Neural crest cell (in vitro differentiated cells): ENCODE measurements at regions not wholly inside any gene's neighbourhood (a gene's known extent, or its start where the extent isn't known, plus 50 kb on each side); places are given as distances from the start of the nearest gene placed in this dataset.

Experiments used
- DNase-seq: peaks from one replicate; pipeline ENCODE4 v3.0.0; 2021; ENCODE audit warnings: low read depth, mixed read lengths, low spot score
- H3K27ac Mint-ChIP-seq: one replicate; pipeline ENCODE4 v1.8.0; 2021; ENCODE audit warnings: mild to moderate bottlenecking, mixed read lengths; ENCODE audit not compliant: unreplicated experiment
- H3K27me3 Mint-ChIP-seq: 2 replicates; pipeline ENCODE4 v1.8.0; 2021; ENCODE audit warnings: low read depth, mild to moderate bottlenecking, mixed read lengths
- H3K36me3 Mint-ChIP-seq: 2 replicates; pipeline ENCODE4 v1.8.0; 2021; ENCODE audit warnings: low read depth, mild to moderate bottlenecking, mixed read lengths
- H3K4me1 Mint-ChIP-seq: 2 replicates; pipeline ENCODE4 v1.8.0; 2021; ENCODE audit warnings: mixed read lengths
- H3K4me3 Mint-ChIP-seq: one replicate; pipeline ENCODE4 v1.8.0; 2021; ENCODE audit warnings: mild to moderate bottlenecking, mixed read lengths
- H3K9me3 Mint-ChIP-seq: 2 replicates; pipeline ENCODE4 v1.8.0; 2021; ENCODE audit warnings: mixed read lengths
- TF ChIP-seq, protein P1 (sequence below): fragments of 200-600 bp; sonication (generic); conservative IDR thresholded peaks from 2 replicates; pipeline ENCODE4 v1.5.0; 2021; ENCODE audit warnings: antibody characterized with exemption, mild to moderate bottlenecking

DNA sequence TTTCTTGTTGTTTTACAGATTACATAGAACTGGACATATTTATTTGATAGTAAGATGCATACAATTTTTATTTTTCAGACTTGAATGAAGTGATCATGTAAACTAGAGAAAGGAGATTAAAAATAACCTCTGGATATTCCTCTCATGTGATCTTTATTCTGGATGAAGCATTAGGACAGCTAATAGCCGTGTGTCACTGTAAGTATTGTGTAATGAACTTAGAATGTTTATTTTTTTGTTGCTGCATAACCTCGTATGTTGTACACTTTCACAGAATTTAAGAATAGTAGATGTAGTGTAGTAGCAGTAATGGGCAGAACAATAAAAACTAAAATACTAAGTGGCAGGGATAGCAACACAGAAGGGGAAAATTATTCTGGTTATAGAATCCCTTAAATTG is 2094.5 kb upstream of the TENM3 start:
- H3K36me3 Mint-ChIP-seq: no peaks in the 10 kb centered on the region
- no peaks in the 10 kb centered on the region for H3K27me3 Mint-ChIP-seq
- H3K4me1 Mint-ChIP-seq: no peaks in the 10 kb centered on the region
- no peak overlapping the region for H3K4me3 Mint-ChIP-seq
- TF ChIP-seq, protein P1, sequence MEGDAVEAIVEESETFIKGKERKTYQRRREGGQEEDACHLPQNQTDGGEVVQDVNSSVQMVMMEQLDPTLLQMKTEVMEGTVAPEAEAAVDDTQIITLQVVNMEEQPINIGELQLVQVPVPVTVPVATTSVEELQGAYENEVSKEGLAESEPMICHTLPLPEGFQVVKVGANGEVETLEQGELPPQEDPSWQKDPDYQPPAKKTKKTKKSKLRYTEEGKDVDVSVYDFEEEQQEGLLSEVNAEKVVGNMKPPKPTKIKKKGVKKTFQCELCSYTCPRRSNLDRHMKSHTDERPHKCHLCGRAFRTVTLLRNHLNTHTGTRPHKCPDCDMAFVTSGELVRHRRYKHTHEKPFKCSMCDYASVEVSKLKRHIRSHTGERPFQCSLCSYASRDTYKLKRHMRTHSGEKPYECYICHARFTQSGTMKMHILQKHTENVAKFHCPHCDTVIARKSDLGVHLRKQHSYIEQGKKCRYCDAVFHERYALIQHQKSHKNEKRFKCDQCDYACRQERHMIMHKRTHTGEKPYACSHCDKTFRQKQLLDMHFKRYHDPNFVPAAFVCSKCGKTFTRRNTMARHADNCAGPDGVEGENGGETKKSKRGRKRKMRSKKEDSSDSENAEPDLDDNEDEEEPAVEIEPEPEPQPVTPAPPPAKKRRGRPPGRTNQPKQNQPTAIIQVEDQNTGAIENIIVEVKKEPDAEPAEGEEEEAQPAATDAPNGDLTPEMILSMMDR: no peak
- DNase-seq: no peak
- H3K9me3 Mint-ChIP-seq: no peaks in the 10 kb centered on the region
- no peak overlapping the region for H3K27ac Mint-ChIP-seq

DNA sequence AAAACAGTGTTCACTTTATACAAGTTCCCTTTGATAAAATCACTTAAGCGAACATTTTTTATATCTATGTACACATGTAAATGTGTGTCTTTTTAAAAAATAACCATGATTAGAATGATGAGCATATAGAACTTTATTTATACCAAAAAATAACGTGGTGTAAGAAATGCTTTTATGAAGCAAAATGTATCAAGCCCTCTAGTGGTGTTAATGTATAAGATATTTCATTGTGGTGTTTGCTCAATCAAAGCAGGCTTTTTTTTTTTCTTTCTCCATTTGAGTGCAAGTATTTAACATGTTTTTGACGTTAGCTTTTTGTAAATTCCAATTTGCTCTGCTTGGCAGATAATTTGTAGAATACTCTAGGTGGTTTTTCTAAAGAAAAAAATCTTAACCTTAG is 2092.4 kb upstream of the TENM3 start:
- no peaks in the 10 kb centered on the region for H3K36me3 Mint-ChIP-seq
- no peaks in the 10 kb centered on the region for H3K9me3 Mint-ChIP-seq
- TF ChIP-seq, protein P1: peak; percentile 77
- H3K27me3 Mint-ChIP-seq: no peaks in the 10 kb centered on the region
- no peak overlapping the region for H3K27ac Mint-ChIP-seq
- H3K4me3 Mint-ChIP-seq: no peak overlapping the region
- DNase-seq: no peak
- H3K4me1 Mint-ChIP-seq: no peaks in the 10 kb centered on the region

DNA sequence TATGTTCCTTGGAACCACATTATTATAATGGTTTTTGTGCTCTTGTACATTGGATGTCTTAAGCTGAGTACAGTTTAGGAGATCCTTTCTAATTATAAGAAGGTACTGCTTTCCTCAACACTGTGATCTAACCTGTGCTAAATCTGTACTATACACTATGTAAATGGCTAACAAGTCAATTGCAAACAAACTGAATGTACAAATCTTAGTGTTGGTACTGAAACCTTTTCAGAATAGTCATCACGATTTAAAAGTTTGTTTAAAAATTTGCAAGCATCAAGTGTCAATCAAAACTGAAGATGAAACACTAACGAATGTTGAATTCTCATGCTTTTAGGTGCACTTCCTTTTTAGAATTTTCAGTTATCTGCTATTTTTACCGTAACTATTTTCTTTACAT is 2090.4 kb upstream of the TENM3 start:
- H3K4me1 Mint-ChIP-seq: no peaks in the 10 kb centered on the region
- no peaks in the 10 kb centered on the region for H3K36me3 Mint-ChIP-seq
- TF ChIP-seq, protein P1: no peak
- H3K27ac Mint-ChIP-seq: no peak overlapping the region
- H3K9me3 Mint-ChIP-seq: no peaks in the 10 kb centered on the region
- H3K4me3 Mint-ChIP-seq: no peak overlapping the region
- no peaks in the 10 kb centered on the region for H3K27me3 Mint-ChIP-seq
- DNase-seq: no peak

DNA sequence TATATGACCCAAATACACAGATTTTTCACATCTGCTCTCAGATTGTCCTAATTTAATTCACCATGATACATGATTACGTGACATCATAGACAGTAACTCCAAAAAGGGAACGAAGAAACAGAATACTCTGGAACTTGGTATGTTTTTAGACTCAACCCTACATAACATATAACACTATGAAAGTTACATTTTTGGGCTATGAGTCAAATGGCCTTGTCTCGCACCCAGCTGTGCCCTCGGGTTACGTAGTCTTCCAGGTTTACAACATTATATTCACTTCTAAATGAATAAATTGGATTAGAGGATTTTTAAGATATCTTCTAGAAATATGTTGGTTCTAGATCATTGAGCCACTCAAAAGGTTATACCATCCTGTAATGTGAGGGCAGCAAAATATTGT is 2089.6 kb upstream of the TENM3 start:
- TF ChIP-seq, protein P1: no peak
- H3K27me3 Mint-ChIP-seq: no peaks in the 10 kb centered on the region
- no peaks in the 10 kb centered on the region for H3K9me3 Mint-ChIP-seq
- no peak overlapping the region for H3K4me3 Mint-ChIP-seq
- no peak for DNase-seq
- H3K36me3 Mint-ChIP-seq: no peaks in the 10 kb centered on the region
- no peak overlapping the region for H3K27ac Mint-ChIP-seq
- no peaks in the 10 kb centered on the region for H3K4me1 Mint-ChIP-seq

DNA sequence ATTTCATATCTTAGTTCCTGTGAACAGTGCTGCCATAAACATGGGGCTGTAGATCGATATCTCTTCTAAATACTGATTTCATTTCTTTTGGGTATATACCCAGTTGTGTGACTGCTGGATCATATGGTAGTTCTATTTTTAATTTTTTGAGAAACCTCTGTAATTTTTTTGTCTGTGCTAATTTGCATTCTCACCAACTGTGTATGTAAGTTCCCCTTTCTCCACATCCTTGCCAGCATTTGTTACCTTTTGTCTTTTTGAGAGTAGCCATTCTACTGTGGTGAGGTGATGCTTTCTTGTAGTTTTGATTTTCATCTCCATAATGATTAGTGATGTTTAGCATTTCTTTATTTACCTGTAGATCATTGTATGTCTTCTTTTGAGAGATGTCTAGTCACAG is 2086.5 kb upstream of the TENM3 start:
- no peaks in the 10 kb centered on the region for H3K36me3 Mint-ChIP-seq
- DNase-seq: no peak
- no peak overlapping the region for H3K4me3 Mint-ChIP-seq
- no peaks in the 10 kb centered on the region for H3K9me3 Mint-ChIP-seq
- peaks cover 8% of the 10 kb centered on the region for H3K4me1 Mint-ChIP-seq
- TF ChIP-seq, protein P1: no peak
- no peaks in the 10 kb centered on the region for H3K27me3 Mint-ChIP-seq
- no peak overlapping the region for H3K27ac Mint-ChIP-seq
